LNCAP (cell line): ENCODE measurements at regions not wholly inside any gene's neighbourhood (a gene's known extent, or its start where the extent isn't known, plus 50 kb on each side); places are given as distances from the start of the nearest gene placed in this dataset.

Experiments used
- TF ChIP-seq, protein P1 (sequence below): fragments of 450-650 bp; IDR thresholded peaks from 2 replicates; pipeline ENCODE4 v1.5.1; 2017; ENCODE audit warnings: mild to moderate bottlenecking

DNA sequence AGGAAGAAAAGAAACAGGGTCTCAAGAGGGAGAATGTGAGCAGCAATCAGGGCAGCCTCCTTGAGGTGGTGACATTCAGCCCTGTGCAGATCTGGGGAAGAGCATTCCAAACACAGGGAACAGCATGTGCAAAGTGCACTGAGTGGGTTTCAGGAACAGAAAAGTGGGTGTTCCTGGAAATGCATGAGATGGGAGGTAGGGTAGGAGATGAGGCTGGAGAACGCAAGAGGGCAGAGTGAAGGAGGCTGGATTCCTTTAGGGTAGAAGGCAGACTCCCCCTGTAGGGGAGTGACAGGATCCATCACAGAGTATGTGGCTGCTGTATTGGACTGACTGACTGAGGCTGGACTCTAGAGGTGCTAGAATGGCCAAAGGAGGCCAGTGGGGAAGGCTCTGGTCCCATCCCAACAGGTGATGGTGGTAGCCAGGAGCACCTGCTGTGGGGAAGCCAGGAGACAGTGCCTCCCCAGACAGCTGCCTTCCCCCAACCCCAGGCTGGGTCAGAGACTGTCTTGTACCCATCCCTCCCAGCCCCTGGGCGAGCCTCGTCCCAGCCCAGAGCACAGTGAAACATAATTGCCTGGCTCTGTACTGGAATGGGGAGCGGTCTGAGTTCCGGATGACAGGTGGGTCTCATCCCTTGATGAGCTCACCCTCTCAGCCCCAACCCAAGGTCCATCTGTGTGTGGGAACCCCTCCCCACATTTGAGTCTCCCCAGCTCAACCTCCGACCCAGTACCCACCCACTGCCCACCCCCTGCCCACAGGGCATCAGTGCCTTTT lies 419.4 kb downstream of the MN1 start:
- TF ChIP-seq, protein P1, sequence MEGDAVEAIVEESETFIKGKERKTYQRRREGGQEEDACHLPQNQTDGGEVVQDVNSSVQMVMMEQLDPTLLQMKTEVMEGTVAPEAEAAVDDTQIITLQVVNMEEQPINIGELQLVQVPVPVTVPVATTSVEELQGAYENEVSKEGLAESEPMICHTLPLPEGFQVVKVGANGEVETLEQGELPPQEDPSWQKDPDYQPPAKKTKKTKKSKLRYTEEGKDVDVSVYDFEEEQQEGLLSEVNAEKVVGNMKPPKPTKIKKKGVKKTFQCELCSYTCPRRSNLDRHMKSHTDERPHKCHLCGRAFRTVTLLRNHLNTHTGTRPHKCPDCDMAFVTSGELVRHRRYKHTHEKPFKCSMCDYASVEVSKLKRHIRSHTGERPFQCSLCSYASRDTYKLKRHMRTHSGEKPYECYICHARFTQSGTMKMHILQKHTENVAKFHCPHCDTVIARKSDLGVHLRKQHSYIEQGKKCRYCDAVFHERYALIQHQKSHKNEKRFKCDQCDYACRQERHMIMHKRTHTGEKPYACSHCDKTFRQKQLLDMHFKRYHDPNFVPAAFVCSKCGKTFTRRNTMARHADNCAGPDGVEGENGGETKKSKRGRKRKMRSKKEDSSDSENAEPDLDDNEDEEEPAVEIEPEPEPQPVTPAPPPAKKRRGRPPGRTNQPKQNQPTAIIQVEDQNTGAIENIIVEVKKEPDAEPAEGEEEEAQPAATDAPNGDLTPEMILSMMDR = no peak

DNA sequence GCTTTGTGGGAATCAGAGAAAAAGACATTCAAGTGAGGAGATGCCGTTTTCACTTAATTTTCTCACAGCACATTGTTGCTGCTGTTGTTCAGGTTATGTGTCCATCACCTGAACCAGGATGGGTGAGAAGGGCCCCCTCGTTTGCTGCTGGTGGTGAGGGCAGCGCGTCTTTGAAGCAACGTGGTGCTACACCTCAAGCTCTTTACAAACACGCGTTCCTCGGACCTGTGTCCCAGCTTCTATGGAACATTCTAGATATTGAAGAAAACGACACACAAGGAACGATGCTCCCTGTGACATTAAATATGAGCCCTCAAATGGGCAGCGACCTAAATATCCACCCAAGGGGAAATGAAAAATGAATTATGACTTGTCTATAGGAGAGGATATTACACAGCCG lies 418.6 kb downstream of the MN1 start:
- TF ChIP-seq, protein P1 = no peak

DNA sequence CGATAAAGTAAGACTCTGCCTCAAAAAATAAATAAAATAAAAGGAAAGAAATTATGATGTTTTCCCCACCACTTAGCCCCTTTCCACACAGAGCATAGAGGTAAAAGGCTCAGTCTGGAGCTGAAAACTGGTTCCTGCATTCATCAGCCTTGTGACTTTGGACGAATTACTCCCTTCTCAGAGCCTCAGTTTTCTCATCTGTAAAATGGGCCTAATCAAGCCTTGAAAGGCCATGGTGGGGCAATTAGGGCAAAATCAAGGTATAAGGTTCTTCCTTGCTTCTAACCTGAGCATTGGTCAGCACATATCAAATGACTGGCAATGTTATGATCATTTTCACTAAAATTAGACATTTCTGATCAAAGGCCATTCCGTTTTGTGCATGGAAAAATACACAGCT lies 417.7 kb downstream of the MN1 start:
- TF ChIP-seq, protein P1 = no peak

DNA sequence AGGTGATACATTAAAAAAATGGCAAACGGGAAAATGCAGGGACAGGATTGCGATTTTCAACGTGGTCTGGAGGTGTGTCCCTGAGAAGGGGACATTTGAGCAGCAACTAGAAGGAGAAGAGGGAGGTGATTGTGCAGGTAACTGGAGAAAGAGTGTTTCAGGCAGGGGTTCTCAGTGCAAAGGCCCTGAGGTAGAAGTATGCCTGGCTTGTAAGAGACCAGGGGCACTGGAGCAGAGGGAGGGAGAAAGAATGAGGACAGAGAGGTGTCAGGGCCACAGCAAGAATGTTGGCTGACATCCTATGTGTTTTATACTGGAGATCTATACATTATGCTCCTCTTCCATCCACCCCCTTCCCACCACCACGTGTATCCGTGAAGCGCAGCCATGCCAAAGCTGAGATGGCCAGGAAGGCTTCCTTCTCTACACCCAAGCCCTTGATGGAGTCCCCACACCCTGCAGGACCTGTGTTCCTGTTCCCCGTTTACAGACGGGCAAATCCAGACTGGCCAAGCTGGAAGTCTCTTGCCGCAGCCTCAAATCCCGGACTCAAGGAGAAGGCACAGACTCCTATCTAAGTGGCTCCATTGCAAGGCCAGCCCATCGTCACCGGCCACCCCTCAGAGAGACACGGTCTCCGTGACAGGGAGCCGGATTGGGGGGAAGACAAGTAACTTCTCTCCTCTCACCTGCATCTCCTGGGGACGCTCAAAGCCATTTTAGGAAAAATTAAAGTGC lies 416.1 kb downstream of the MN1 start:
- TF ChIP-seq, protein P1 = no peak

DNA sequence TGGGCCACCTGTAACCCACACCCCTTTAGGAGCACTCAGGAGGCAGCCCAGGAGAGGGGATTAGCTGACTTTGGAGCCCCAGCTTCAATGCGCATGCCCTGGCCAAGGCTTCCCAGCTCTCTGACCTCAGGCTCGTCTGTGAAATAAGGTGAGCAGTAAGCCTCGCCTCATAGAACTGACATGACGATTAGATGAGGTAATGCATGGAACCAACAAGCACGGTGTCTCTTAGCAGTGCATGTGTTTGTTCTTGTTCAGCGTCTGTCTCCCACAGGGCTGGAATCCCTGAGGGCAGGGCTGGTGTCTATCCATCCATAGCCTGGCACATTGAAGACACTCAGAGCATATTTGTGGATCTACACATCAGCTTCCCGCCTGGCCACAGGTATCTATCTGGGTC lies 415.4 kb downstream of the MN1 start:
- TF ChIP-seq, protein P1 = no peak

DNA sequence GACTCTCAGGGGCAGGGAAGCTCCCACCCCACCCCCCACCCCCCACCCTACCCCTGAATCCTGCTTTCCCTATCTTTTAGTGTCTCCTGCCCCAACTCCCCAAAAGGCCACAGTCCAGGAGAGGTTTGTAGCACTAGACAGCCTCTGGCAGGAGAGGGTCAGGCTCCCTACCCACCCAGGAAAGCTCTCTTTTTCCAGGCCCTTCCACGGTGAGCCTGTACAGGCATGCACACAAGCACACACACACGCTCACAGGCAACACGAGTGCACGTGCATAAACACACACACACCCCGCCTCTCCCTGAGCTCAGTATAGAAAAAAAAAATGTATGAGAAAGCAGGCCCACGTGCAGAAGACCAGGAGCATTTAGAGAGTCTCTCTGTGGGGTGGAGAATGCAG lies 414.0 kb downstream of the MN1 start:
- TF ChIP-seq, protein P1 = no peak

DNA sequence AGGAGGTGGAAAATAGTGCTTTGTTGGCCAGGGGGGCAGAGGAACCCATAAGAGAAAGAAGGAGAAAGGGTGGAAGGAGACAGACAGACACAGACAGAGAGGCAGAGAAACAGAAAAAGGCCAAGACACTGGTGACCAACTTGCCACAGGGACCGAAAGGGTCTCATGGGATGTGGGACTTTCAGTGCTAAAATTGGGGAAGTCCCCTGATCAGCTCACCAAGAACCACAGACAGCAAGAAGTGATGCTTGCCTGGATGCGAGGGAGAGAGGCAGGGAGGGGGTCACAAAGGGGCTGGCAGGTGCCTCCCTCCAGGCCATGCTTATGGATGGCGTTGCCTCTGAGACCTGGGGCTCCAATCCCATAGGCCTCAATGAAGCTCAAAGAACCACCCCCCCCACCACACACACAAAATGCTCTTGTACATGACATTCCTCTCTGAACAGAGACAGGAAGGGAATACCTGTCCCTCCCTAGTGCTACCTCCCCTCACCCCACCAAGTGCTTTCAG lies 413.4 kb downstream of the MN1 start:
- TF ChIP-seq, protein P1 = no peak
